ENCODE measurements at regions not wholly inside any gene's neighbourhood (a gene's known extent, or its start where the extent isn't known, plus 50 kb on each side); places are given as distances from the start of the nearest gene placed in this dataset.
A peak's percentile ranks its signal among the peaks of the same experiment; 100 is the strongest.

DNA sequence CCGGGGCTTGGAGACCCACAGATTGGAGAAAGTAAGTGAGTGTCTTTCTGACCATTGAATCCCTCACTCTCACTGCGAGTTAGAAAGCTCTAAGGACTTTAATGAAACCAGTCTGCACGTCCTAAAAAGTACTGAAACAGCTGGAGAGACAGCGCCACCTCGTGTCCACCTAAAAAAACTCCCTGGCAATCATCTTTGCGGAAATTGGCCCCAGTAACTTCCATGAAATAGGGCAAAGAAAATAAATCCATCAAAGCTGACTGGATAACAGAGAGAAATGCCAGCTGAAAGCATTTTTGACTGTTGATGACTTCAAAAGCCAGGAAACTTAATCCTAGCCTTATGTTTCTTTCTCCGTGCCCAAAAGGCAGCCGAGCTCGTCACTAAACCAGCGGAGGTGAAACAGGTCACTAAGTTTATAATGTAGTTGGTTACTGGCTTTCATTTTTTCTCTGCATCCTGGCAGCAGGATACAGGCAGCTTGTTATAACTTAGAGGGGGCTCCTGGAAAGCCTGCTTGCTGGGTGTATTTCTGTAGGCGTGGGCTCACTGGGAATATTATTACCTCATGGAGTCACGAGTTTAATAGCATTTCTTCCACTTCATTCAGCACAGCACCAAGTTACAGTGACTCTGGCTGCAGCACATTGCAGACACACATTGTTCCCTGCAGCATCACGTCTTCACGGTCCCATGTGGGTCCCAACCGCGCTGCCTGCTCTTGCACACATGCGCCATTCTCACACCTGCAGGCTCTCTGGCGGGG, 266.5 kb downstream of the HRH4 start:
- Mint-ChIP-seq H3K27ac (no peak overlapping the region), H3K4me1 (no peaks in the 10 kb centered on the region), H3K27me3 (peaks cover 10% of the 10 kb centered on the region), H3K36me3 (no peaks in the 10 kb centered on the region), H3K4me3 (no peak overlapping the region), H3K9me3 (ENCODE audit: low read depth) (no peaks in the 10 kb centered on the region)
- ATAC-seq (no peak), DNase-seq (peak; percentile 58)
- CTCF ChIA-PET = interaction anchor here (0.6 to 2.2 kb wide), 16 partner anchors 8 to 367 kb away, joined by 3 to 10 read pairs (median 4); no protein-coding TSS in a partner anchor

- CTCF ChIA-PET = interaction anchor here (1.5 to 1.8 kb wide), 2 partner anchors 128 to 245 kb away, joined by 5 to 6 read pairs; no protein-coding TSS in a partner anchor
- H3K27me3 Mint-ChIP-seq = peaks cover 10% of the 10 kb centered on the region
- no peaks in the 10 kb centered on the region for H3K9me3 Mint-ChIP-seq (ENCODE audit: low read depth)
- no peaks in the 10 kb centered on the region for H3K36me3 Mint-ChIP-seq
- DNase-seq (no peak), ATAC-seq (no peak)
- H3K27ac Mint-ChIP-seq = no peak overlapping the region
- H3K4me3 Mint-ChIP-seq = no peak overlapping the region
- H3K4me1 Mint-ChIP-seq = no peaks in the 10 kb centered on the region
Measured at GRCh38 chr18:24727685-24728084, 267.2 kb downstream of the HRH4 start.

DNA sequence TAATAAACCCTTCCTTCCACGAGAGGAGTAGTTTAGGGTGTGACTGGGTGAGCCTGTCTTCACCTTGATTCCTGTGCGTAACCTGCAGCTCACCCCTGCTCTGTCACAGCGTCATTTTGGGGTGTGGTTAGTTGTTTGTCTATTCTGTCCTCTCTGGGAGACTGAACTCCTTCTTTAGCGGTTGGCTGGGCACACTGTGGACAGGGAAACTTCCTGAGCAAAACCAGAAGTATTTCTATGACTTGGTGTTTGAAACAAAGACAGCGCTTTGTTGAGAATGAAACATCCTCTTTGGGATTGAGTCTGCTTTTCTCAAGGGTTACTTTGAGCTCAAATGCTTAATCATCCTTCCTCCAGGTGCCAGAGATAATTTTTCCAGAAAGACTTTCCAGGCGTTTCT, 270.7 kb downstream of the HRH4 start:
- ATAC-seq (no peak), DNase-seq (no peak)
- peaks cover 5% of the 10 kb centered on the region for H3K27me3 Mint-ChIP-seq
- CTCF ChIA-PET = no interaction called here
- no peak overlapping the region for H3K27ac Mint-ChIP-seq
- no peaks in the 10 kb centered on the region for H3K4me1 Mint-ChIP-seq
- no peak overlapping the region for H3K4me3 Mint-ChIP-seq
- no peaks in the 10 kb centered on the region for H3K36me3 Mint-ChIP-seq
- H3K9me3 Mint-ChIP-seq (ENCODE audit: low read depth) = no peaks in the 10 kb centered on the region

DNA sequence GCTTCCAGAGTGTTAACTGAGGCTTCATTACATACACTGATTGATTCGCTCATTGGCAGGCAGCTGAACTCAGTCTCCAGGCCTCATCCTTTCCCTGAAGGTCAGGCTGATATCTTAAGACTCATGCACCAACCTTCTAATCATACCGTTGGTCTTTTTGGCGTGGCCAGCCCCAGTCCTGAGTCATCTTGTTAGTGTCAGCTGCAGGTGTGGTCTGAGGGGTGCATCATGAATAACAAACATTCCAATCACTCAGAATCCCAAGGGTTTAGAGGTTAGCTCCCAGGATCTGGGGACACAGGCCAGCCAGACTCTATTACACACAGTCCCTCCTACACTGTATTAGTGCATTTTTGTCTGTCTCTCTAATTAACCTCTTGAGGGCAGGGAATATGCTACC, 271.5 kb downstream of the HRH4 start:
- H3K4me1 Mint-ChIP-seq = no peaks in the 10 kb centered on the region
- H3K27ac Mint-ChIP-seq = no peak overlapping the region
- ATAC-seq (no peak), DNase-seq (no peak)
- H3K9me3 Mint-ChIP-seq (ENCODE audit: low read depth) = no peaks in the 10 kb centered on the region
- CTCF ChIA-PET = no interaction called here
- H3K27me3 Mint-ChIP-seq = peaks cover 5% of the 10 kb centered on the region
- H3K4me3 Mint-ChIP-seq = no peak overlapping the region
- no peaks in the 10 kb centered on the region for H3K36me3 Mint-ChIP-seq

DNA sequence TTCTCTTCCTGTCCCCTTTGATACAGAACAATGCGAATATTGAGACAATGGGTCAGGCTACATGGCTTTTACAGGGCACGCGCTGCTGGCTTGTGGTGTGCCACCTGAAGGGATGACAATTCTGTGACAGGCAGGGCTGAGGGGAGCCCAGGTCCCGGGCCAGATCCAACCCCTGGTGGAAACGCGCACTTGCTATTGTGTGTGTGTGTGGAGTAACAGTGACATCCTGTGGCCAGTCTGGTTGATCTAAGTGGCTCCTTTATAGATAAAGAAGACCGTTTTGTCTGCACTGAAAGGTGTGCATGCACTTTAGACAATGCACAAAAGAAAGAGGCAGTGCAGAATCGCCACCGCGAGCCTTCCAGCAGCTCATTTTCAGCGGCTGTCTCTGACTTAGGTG, 273.6 kb downstream of the HRH4 start:
- no peak overlapping the region for H3K4me3 Mint-ChIP-seq
- no peaks in the 10 kb centered on the region for H3K4me1 Mint-ChIP-seq
- no peaks in the 10 kb centered on the region for H3K9me3 Mint-ChIP-seq (ENCODE audit: low read depth)
- H3K27ac Mint-ChIP-seq = no peak overlapping the region
- DNase-seq (no peak), ATAC-seq (no peak)
- peaks cover 5% of the 10 kb centered on the region for H3K27me3 Mint-ChIP-seq
- CTCF ChIA-PET = no interaction called here
- H3K36me3 Mint-ChIP-seq = no peaks in the 10 kb centered on the region

DNA sequence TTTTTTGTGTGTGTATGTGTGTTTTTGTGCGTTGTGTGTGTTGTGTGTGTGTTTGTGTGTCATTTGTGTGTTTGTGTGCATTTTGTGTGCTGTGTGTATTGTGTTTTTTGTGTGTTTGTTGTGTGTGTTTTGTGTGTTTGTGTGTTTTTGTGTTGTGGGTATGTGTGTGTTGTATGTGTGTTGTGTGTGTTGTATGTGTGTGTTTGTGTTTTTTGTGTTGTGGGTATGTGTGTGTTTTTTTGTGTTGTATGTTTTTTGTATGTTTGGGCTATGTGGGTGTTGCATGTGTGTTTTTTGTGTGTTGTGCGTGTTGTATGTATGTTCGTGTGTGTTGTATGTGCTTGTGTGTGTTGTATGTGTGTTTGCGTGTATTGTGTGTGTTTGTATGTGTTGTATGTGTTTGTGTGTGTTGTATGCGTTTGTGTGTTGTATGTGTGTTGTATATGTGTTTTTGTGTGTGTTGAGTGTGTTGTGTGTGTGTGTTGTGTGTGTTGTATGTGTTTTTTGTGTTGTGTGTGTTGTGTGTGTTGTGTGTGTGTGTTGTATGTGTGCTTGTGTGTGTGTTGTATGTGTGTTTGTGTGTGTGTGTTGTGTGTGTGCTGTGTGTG, 275.3 kb downstream of the HRH4 start:
- ATAC-seq (no peak), DNase-seq (no peak)
- H3K4me1 Mint-ChIP-seq = no peaks in the 10 kb centered on the region
- no peak overlapping the region for H3K27ac Mint-ChIP-seq
- peaks cover 4% of the 10 kb centered on the region for H3K27me3 Mint-ChIP-seq
- CTCF ChIA-PET = no interaction called here
- no peak overlapping the region for H3K4me3 Mint-ChIP-seq
- H3K36me3 Mint-ChIP-seq = no peaks in the 10 kb centered on the region
- H3K9me3 Mint-ChIP-seq (ENCODE audit: low read depth) = no peaks in the 10 kb centered on the region

DNA sequence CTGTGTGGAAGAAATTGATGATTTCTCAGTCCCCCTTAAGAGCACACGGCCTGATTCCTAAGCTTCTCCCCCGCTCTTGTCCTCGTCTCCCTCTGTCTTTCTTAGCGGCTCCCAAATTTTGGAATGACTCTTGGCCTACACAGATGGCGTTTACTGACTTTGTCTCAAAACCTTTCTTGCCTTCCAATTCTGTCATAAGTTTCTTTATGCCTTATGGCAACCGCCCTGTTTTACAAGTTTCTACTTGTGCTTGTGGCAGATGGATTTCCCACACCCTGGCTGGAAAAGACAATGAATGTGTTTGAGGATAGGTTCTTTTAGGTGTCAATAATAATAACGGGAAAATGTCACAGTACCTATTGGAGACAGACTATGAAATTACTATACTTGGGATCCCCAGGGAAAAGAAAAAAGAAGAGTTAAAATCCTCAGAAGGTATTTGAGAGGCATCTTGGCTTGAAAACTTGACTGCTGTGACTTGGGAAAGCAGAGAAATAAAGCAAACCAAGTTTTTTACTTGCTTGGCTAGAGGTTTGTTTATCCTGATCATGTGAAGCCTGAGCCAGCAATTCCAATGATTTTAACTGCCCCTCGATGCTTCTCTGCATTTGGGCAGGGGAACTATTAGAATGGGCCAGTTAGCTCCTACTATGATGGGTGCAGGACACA, 276.4 kb downstream of the HRH4 start:
- Mint-ChIP-seq H3K9me3 (ENCODE audit: low read depth) (no peaks in the 10 kb centered on the region), H3K36me3 (no peaks in the 10 kb centered on the region), H3K4me1 (no peaks in the 10 kb centered on the region), H3K4me3 (no peak overlapping the region), H3K27me3 (no peaks in the 10 kb centered on the region), H3K27ac (no peak overlapping the region)
- ATAC-seq = no peak
- DNase-seq = no peak
- CTCF ChIA-PET = interaction anchor here (0.8 kb wide), 1 partner anchor 10 kb away, joined by 3 read pairs; no protein-coding TSS in a partner anchor

GRCh38 chr18:24740829-24741228, 280.4 kb downstream of the HRH4 start:
- Mint-ChIP-seq H3K4me3 (no peak overlapping the region), H3K9me3 (ENCODE audit: low read depth) (no peaks in the 10 kb centered on the region), H3K27me3 (no peaks in the 10 kb centered on the region), H3K27ac (no peak overlapping the region), H3K36me3 (no peaks in the 10 kb centered on the region), H3K4me1 (no peaks in the 10 kb centered on the region)
- ATAC-seq (no peak), DNase-seq (no peak)
- CTCF ChIA-PET = no interaction called here

DNA sequence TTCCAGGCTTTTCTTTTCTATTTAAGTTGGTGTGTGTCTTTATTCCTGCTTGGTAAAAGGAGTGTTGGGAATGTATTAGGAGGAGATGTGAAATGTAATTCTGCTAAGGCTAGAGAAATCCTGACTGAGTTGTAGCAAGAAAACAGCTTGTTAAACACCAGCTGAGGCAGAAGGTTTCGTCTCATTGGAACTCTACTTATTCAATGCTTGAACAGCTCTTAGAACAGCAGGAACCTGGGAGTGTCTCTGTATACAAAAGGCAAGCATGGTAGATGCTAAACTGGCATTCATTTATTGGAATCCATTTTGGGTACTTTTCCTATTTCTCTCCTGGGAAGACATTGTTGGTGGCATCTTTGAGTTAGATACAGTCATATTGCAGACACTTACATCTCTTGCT, 280.9 kb downstream of the HRH4 start:
- H3K27me3 Mint-ChIP-seq = no peaks in the 10 kb centered on the region
- CTCF ChIA-PET = no interaction called here
- DNase-seq = no peak
- H3K27ac Mint-ChIP-seq = no peak overlapping the region
- H3K4me3 Mint-ChIP-seq = no peak overlapping the region
- H3K4me1 Mint-ChIP-seq = no peaks in the 10 kb centered on the region
- H3K36me3 Mint-ChIP-seq = no peaks in the 10 kb centered on the region
- no peak for ATAC-seq
- no peaks in the 10 kb centered on the region for H3K9me3 Mint-ChIP-seq (ENCODE audit: low read depth)

- CTCF ChIA-PET = no interaction called here
- Mint-ChIP-seq H3K27ac (no peak overlapping the region), H3K27me3 (no peaks in the 10 kb centered on the region), H3K9me3 (ENCODE audit: low read depth) (no peaks in the 10 kb centered on the region), H3K36me3 (no peaks in the 10 kb centered on the region), H3K4me3 (no peak overlapping the region), H3K4me1 (no peaks in the 10 kb centered on the region)
- ATAC-seq = no peak
- no peak for DNase-seq
Measured at GRCh38 chr18:24741965-24742724, 281.7 kb downstream of the HRH4 start.

GRCh38 chr18:24754583-24755253, 294.3 kb downstream of the HRH4 start:
- Mint-ChIP-seq H3K27ac (no peak overlapping the region), H3K27me3 (no peaks in the 10 kb centered on the region), H3K4me1 (no peaks in the 10 kb centered on the region), H3K4me3 (no peak overlapping the region), H3K9me3 (ENCODE audit: low read depth) (no peaks in the 10 kb centered on the region), H3K36me3 (no peaks in the 10 kb centered on the region)
- ATAC-seq (no peak), DNase-seq (no peak)
- CTCF ChIA-PET = no interaction called here

- no peak for ATAC-seq
- H3K27ac Mint-ChIP-seq = no peak overlapping the region
- no peaks in the 10 kb centered on the region for H3K9me3 Mint-ChIP-seq (ENCODE audit: low read depth)
- no peak for DNase-seq
- H3K36me3 Mint-ChIP-seq = no peaks in the 10 kb centered on the region
- no peaks in the 10 kb centered on the region for H3K4me1 Mint-ChIP-seq
- no peak overlapping the region for H3K4me3 Mint-ChIP-seq
- H3K27me3 Mint-ChIP-seq = no peaks in the 10 kb centered on the region
- CTCF ChIA-PET = no interaction called here
Measured at GRCh38 chr18:24756385-24756784, 295.9 kb downstream of the HRH4 start.

- H3K4me3 Mint-ChIP-seq = no peak overlapping the region
- CTCF ChIA-PET = no interaction called here
- no peak for ATAC-seq
- no peaks in the 10 kb centered on the region for H3K9me3 Mint-ChIP-seq (ENCODE audit: low read depth)
- no peaks in the 10 kb centered on the region for H3K36me3 Mint-ChIP-seq
- DNase-seq = no peak
- H3K27me3 Mint-ChIP-seq = peaks cover 3% of the 10 kb centered on the region
- H3K4me1 Mint-ChIP-seq = no peaks in the 10 kb centered on the region
- no peak overlapping the region for H3K27ac Mint-ChIP-seq
Measured at GRCh38 chr18:24757134-24757533, 296.7 kb downstream of the HRH4 start.

Data from activated CD8-positive, alpha-beta memory T cell treated with anti-CD3 and anti-CD28 coated beads, Interleukin-2, amount 10 ng/mL, durations not matched to agents 7 days and 5 days (primary cell).